AG10803 (cell line): ENCODE measurements at regions not wholly inside any gene's neighbourhood (a gene's known extent, or its start where the extent isn't known, plus 50 kb on each side); places are given as distances from the start of the nearest gene placed in this dataset.

Experiments used
- DNase-seq: peaks from one replicate; pipeline ENCODE4 v3.0.0; 2010; ENCODE audit warnings: low read depth
- H3K4me3 ChIP-seq: 2 replicates; pipeline ENCODE4 v1.5.1; 2011; ENCODE audit warnings: mild to moderate bottlenecking, low read length, control low read depth
- TF ChIP-seq, protein P1 (sequence below): conservative IDR thresholded peaks from 2 replicates; pipeline ENCODE4 v1.5.1; 2011; ENCODE audit warnings: mild to moderate bottlenecking, low read length, control low read depth, inconsistent platforms

DNA sequence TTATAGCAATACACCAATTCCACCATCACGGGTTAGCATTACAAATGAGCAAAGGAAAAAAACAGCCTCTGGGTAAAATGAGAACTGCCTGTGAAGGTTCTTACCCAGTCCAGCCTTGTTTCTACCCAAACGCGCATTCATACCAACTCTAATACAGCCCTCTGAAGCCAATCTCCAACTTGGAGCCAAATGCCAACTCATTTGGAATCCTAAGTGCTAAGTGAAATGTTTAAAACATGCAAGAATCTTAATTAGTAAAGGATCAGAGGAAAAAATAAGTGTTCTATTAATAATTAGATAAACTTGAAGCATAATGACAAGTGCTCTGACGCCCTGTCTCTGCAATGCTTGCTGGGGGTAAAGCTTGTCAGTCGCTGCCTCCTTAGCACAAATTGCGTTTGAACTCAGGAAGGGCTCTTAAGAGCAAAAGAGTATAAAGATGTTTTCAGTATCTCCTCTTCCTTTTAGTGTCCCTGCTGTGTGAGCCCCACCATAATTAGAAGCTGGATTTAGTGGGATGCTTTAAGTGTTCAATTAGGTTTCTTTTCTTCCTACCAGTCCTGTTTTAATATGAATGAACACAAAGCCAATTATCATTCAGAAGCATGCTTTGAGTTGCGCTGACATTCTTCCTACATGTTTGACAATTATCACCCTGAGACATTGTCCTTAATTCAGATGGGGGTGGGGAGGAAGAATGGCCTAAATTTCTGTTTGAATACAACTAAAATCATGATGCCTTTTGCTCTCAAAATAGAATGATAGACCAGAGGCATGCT lies 537.6 kb downstream of the DTWD2 start:
- H3K4me3 ChIP-seq, result no peak overlapping the region
- no peak for DNase-seq
- TF ChIP-seq, protein P1, sequence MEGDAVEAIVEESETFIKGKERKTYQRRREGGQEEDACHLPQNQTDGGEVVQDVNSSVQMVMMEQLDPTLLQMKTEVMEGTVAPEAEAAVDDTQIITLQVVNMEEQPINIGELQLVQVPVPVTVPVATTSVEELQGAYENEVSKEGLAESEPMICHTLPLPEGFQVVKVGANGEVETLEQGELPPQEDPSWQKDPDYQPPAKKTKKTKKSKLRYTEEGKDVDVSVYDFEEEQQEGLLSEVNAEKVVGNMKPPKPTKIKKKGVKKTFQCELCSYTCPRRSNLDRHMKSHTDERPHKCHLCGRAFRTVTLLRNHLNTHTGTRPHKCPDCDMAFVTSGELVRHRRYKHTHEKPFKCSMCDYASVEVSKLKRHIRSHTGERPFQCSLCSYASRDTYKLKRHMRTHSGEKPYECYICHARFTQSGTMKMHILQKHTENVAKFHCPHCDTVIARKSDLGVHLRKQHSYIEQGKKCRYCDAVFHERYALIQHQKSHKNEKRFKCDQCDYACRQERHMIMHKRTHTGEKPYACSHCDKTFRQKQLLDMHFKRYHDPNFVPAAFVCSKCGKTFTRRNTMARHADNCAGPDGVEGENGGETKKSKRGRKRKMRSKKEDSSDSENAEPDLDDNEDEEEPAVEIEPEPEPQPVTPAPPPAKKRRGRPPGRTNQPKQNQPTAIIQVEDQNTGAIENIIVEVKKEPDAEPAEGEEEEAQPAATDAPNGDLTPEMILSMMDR, result no peak

DNA sequence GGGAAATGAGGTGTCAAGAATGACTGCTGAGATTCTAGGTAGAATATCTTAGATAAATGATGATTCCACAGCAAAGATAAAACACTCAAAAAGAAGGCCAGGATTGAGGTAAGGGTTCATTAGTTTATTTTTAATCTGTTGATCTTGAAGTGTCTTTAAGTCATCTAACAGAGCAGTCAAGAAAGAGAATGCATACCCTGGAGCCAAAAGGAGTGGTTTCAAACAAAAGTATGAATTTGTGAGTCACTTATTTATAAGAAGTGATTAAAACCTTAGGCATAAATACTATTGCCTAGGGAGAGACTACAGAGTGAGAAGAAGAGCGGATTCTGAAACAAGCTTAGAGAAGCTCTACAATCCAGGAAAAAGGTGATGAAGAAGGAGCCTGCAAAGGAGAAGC lies 541.0 kb downstream of the DTWD2 start:
- TF ChIP-seq, protein P1, result no peak
- no peak for DNase-seq
- no peak overlapping the region for H3K4me3 ChIP-seq

DNA sequence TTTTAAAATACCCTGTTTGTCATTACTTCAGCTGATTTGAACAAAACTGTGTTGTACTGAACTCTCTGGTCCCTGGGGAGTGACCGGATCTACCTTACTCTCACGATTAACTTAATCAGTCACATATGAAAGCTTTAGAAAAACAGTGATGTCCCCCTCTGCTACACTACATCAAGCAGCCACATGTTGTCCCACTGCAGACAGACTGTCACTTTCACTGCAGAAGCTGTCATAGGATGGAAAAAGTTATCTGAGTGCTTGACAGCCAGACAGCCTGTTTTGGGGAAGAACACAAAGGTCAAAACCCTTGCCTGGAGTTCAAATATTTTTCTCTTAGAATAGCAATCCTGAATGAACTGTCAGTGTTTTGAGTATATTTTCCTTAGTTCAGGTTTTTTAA lies 546.4 kb downstream of the DTWD2 start:
- no peak overlapping the region for H3K4me3 ChIP-seq
- DNase-seq, result no peak
- TF ChIP-seq, protein P1, result no peak

DNA sequence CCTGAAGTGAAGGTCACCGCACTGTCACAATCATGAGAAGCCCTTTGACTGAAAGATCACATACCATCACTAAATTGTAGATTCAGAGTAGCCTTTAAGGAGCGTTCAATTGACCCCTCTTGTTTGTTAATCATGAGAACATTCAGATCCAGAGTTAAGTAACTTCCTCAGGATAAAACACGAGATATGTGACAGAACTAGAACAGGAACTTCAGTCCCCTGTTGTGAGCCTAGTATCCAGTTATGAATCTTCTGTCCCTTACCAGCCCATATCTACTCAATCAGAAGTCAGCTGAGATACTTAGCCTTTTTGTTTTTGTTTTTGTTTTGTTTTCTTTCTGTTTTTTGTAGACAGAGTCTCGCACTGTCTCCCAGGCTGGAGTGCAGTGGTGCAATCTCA lies 547.3 kb downstream of the DTWD2 start:
- DNase-seq, result no peak
- TF ChIP-seq, protein P1, result no peak
- no peak overlapping the region for H3K4me3 ChIP-seq

DNA sequence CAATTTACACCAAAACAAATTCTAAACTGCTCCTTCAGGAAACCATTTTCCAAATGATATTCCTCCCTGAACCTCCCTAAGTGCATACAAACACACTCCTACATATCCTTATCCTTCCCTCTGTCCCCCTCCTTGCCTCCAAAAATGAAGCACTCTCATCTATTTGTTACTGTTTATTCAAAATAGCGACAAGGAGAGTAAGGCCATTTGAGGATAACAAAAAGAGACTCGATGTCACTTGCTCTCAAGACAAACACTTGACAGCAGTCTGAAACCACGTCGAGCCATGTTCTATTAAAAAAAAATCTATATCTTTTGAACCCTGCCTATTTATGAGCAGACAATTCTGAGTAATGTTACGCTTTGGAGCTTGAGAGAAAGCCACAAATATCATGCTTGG lies 547.9 kb downstream of the DTWD2 start:
- no peak overlapping the region for H3K4me3 ChIP-seq
- no peak for DNase-seq
- TF ChIP-seq, protein P1, result no peak

DNA sequence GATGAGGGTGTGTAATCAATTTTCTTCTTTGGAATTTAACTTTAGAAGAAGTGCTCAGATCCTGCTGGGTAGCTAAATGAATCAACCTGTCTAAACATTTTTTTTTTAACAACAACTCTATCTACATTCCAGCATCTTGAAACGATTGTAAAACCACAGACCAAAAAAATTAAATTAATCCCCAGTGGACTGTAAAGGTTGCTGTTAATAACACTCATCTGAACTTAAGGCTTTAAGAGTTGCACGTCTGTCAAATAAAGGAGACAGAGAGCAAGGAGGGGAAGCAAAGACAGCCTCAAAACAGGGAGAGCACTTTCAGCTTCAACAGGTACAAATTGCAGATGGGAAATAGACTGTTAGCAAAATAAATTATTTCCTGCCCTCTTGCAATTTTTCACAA lies 548.5 kb downstream of the DTWD2 start:
- DNase-seq, result peak; percentile 22
- TF ChIP-seq, protein P1, result no peak
- H3K4me3 ChIP-seq, result no peak overlapping the region

DNA sequence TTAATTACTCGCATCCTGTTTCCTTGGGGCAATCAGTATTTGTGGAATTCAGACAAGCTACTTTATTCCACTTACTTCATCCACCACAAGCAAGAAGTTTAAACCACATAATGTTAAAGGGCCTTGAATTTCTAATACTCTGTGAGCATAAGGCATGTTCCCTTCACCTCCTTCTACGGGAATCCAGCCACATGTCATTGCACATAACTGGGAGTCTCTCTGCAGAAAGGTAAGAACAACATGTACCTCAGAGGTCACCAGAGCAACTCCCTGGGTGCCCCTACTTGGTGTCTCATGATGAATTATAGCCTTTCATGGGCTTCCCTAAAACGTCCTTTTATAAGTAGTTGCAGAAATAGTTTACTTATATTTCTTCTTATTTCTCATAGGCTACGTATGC lies 553.2 kb downstream of the DTWD2 start:
- DNase-seq, result no peak
- TF ChIP-seq, protein P1, result no peak
- no peak overlapping the region for H3K4me3 ChIP-seq
